ENCODE measurements at regions not wholly inside any gene's neighbourhood (a gene's known extent, or its start where the extent isn't known, plus 50 kb on each side); places are given as distances from the start of the nearest gene placed in this dataset.

- TF ChIP-seq TAF1 (IDR thresholded peaks at IDR 0.05; ENCODE audit: low read depth) (no peak), CTCF (IDR thresholded peaks at IDR 0.05; ENCODE audit: poor library complexity, severe bottlenecking) (no peak), EP300 (conservative IDR thresholded peaks at IDR 0.05; ENCODE audit: poor library complexity, severe bottlenecking) (no peak), EZH2 (IDR thresholded peaks at IDR 0.05; ENCODE audit: borderline replicate concordance, insufficient read depth, low read length, poor library complexity, severe bottlenecking) (no peak), POLR2AphosphoS5 (IDR thresholded peaks at IDR 0.05) (no peak), MXI1 (conservative IDR thresholded peaks at IDR 0.05; ENCODE audit: poor library complexity, severe bottlenecking) (no peak), RAD21 (conservative IDR thresholded peaks at IDR 0.05) (no peak), SMC3 (conservative IDR thresholded peaks at IDR 0.05; ENCODE audit: poor library complexity) (no peak)
- TF ChIP-seq, protein P1, sequence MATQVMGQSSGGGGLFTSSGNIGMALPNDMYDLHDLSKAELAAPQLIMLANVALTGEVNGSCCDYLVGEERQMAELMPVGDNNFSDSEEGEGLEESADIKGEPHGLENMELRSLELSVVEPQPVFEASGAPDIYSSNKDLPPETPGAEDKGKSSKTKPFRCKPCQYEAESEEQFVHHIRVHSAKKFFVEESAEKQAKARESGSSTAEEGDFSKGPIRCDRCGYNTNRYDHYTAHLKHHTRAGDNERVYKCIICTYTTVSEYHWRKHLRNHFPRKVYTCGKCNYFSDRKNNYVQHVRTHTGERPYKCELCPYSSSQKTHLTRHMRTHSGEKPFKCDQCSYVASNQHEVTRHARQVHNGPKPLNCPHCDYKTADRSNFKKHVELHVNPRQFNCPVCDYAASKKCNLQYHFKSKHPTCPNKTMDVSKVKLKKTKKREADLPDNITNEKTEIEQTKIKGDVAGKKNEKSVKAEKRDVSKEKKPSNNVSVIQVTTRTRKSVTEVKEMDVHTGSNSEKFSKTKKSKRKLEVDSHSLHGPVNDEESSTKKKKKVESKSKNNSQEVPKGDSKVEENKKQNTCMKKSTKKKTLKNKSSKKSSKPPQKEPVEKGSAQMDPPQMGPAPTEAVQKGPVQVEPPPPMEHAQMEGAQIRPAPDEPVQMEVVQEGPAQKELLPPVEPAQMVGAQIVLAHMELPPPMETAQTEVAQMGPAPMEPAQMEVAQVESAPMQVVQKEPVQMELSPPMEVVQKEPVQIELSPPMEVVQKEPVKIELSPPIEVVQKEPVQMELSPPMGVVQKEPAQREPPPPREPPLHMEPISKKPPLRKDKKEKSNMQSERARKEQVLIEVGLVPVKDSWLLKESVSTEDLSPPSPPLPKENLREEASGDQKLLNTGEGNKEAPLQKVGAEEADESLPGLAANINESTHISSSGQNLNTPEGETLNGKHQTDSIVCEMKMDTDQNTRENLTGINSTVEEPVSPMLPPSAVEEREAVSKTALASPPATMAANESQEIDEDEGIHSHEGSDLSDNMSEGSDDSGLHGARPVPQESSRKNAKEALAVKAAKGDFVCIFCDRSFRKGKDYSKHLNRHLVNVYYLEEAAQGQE (IDR thresholded peaks at IDR 0.05; ENCODE audit: borderline replicate concordance): no peak
Observed at GRCh38 chr2:134134313-134134706, 119.6 kb upstream of the MGAT5 start.
